K562 (cell line): ENCODE measurements at regions not wholly inside any gene's neighbourhood (a gene's known extent, or its start where the extent isn't known, plus 50 kb on each side); places are given as distances from the start of the nearest gene placed in this dataset.

ENCODE experiments used
- ATF3 ChIP-seq, 2 experiments: fragments of 450-650 bp in 1 of 2; sonication (generic) in 1 of 2; formaldehyde crosslinking in 1 of 2; IDR thresholded peaks in 1 of 2; conservative IDR thresholded peaks in 1 of 2; 2 replicates each; pipeline versions ENCODE4 v1.6.1 to v1.8.1; 2016 to 2023; ENCODE audit warnings: mild to moderate bottlenecking in 2 of 2, moderate library complexity in 2 of 2, inconsistent platforms in 1 of 2, missing genetic modification reagents in 1 of 2
- BRF2 ChIP-seq: IDR thresholded peaks from 3 replicates; pipeline ENCODE4 v1.6.1; 2011; ENCODE audit warnings: borderline replicate concordance, mild to moderate bottlenecking; ENCODE audit not compliant: insufficient read length, insufficient read depth
- CREBBP ChIP-seq: IDR thresholded peaks from one replicate; pipeline ENCODE4 v1.6.1; 2012; ENCODE audit warnings: low read depth, mild to moderate bottlenecking, control low read depth, inconsistent platforms, low read length
- CTCFL ChIP-seq: IDR thresholded peaks from 2 replicates; pipeline ENCODE4 v1.6.1; 2011; ENCODE audit warnings: borderline replicate concordance, low read depth, mild to moderate bottlenecking, moderate library complexity, low read length; ENCODE audit not compliant: insufficient read depth, poor library complexity, severe bottlenecking
- E2F6 ChIP-seq, 2 experiments: IDR thresholded peaks; 2 replicates each; pipeline ENCODE4 v1.6.1; 2011; ENCODE audit warnings: borderline replicate concordance in 1 of 2, control low read depth in 1 of 2, low read depth in 1 of 2, low read length in 1 of 2, mild to moderate bottlenecking in 1 of 2, mixed read lengths in 1 of 2, moderate library complexity in 1 of 2; ENCODE audit not compliant: insufficient read depth in 1 of 2, insufficient read length in 1 of 2, poor library complexity in 1 of 2, severe bottlenecking in 1 of 2; ENCODE audit errors: extremely low read depth in 1 of 2
- FOXJ3 ChIP-seq: sonication (generic); formaldehyde crosslinking; IDR thresholded peaks from 2 replicates; pipeline ENCODE4 v1.4.0; 2020; ENCODE audit warnings: mild to moderate bottlenecking, missing genetic modification reagents
- MCM2 ChIP-seq: fragments of 450-650 bp; IDR thresholded peaks from 2 replicates; pipeline ENCODE4 v1.6.1; 2017; ENCODE audit warnings: low read depth, mild to moderate bottlenecking
- PML ChIP-seq: IDR thresholded peaks from 2 replicates; pipeline ENCODE4 v1.6.1; 2012; ENCODE audit warnings: low read length, inconsistent platforms
- TCF3 ChIP-seq: sonication (generic); formaldehyde crosslinking; IDR thresholded peaks from 2 replicates; pipeline ENCODE4 v1.4.0; 2020; ENCODE audit warnings: mild to moderate bottlenecking, missing genetic modification reagents
- TRIM28 ChIP-seq: fragments of 450-650 bp; IDR thresholded peaks from 2 replicates; pipeline ENCODE4 v1.6.1; 2017
- ZC3H11A ChIP-seq: IDR thresholded peaks from 2 replicates; pipeline ENCODE4 v1.6.1; 2012; ENCODE audit warnings: low read depth, low read length, improper control_type of control experiment
- ZNF212 ChIP-seq: fragments of 450-650 bp; formaldehyde crosslinking; IDR thresholded peaks from 2 replicates; pipeline ENCODE4 v1.4.0; 2020; ENCODE audit warnings: mild to moderate bottlenecking
- ZNF57 ChIP-seq: fragments of 450-650 bp; formaldehyde crosslinking; IDR thresholded peaks from 2 replicates; pipeline ENCODE4 v1.4.0; 2020; ENCODE audit warnings: mild to moderate bottlenecking, moderate library complexity
- ZNF592 ChIP-seq: fragments of 450-650 bp; IDR thresholded peaks from 2 replicates; pipeline ENCODE4 v1.6.1; 2017; ENCODE audit warnings: antibody characterized with exemption, mild to moderate bottlenecking
- ZNF707 ChIP-seq: fragments of 250-450 bp; sonication (Bioruptor Pico); conservative IDR thresholded peaks from 2 replicates; pipeline ENCODE4 v1.8.0; 2022; ENCODE audit warnings: inconsistent platforms, mild to moderate bottlenecking, moderate library complexity
- ZNF717 ChIP-seq: fragments of 250-450 bp; sonication (Bioruptor Pico); IDR thresholded peaks from 2 replicates; pipeline ENCODE4 v1.5.0; 2021
- ZZZ3 ChIP-seq: fragments of 450-650 bp; IDR thresholded peaks from 2 replicates; pipeline ENCODE4 v1.6.1; 2016; ENCODE audit warnings: antibody characterized with exemption, mild to moderate bottlenecking, moderate library complexity

GRCh38 chr10:21174715-21175495 is 277.8 kb upstream of the NEBL start (continued):
- TF ChIP-seq CTCFL (no peak), ZNF57 (CRISPR knock-in tag) (no peak), TCF3 (CRISPR knock-in tag) (no peak), TRIM28 (no peak), MCM2 (no peak), ZNF212 (CRISPR knock-in tag) (no peak), CREBBP (no peak), ZNF717 (CRISPR knock-in tag) (no peak), ZNF707 (CRISPR knock-in tag) (no peak), E2F6 (IDR thresholded peaks at IDR 0.05; ENCODE audit: borderline replicate concordance in 1 of 2, extremely low read depth in 1 of 2, insufficient read depth in 1 of 2, insufficient read length in 1 of 2, low read depth in 1 of 2, low read length in 1 of 2, poor library complexity in 1 of 2, severe bottlenecking in 1 of 2) (peak in 1 of 2 experiments; percentile 8), PML (no peak; the same call in 1 of the 2 replicates), ZNF592 (0 out of 2 replicates have a peak, but pooled peaks have one; percentile 32), BRF2 (no peak), ATF3 (IDR thresholded peaks at IDR 0.05) (no peak), ATF3 (CRISPR knock-in tag; conservative IDR thresholded peaks at IDR 0.05) (no peak), ZC3H11A (no peak), ZZZ3 (no peak), FOXJ3 (CRISPR knock-in tag) (no peak)
